GM12874 (cell line): ENCODE measurements at regions not wholly inside any gene's neighbourhood (a gene's known extent, or its start where the extent isn't known, plus 50 kb on each side); places are given as distances from the start of the nearest gene placed in this dataset.

Experiments
- CTCF ChIP-seq: IDR thresholded peaks from 2 replicates; pipeline ENCODE4 v1.5.1; 2011; ENCODE audit warnings: low read depth, mild to moderate bottlenecking, control low read depth, low read length, moderate library complexity; ENCODE audit not compliant: insufficient read depth

- no peak for TF ChIP-seq CTCF
Measured at GRCh38 chr13:73177017-73177416, 118.2 kb downstream of the KLF5 start.

DNA sequence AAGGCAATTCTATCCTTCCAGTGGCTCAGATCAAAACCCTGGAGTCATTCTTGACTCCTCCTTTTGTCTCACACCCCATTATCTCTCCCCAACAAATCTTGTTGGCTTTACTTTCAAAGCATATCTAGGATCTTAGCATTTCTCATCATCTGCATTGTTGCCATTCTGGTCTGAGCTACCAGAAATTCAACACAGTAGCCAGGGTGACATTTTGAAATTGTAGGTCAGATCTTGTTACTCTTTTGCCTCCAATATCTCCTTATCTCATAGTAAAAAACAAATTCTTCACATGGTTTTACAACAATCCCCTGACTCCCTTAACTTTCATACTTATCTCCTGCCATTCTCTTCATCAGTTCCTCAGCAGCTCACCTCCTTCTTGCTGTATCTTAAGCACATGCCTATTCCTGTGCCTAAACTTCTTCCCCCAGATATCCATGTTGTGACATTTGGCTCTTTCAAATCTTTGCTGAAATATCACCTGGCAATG, 115.8 kb downstream of the KLF5 start:
- no peak for TF ChIP-seq CTCF

GRCh38 chr13:73173279-73173811, 114.5 kb downstream of the KLF5 start:
- no peak for TF ChIP-seq CTCF

- TF ChIP-seq CTCF, result no peak
Measured at GRCh38 chr13:73171926-73172325, 113.1 kb downstream of the KLF5 start.

- TF ChIP-seq CTCF, result no peak
Measured at GRCh38 chr13:73171271-73171682, 112.5 kb downstream of the KLF5 start.

GRCh38 chr13:73169971-73170370, 111.2 kb downstream of the KLF5 start:
- no peak for TF ChIP-seq CTCF

- TF ChIP-seq CTCF, result no peak
Measured at GRCh38 chr13:73168953-73169401, 110.2 kb downstream of the KLF5 start.
